ENCODE measurements at regions not wholly inside any gene's neighbourhood (a gene's known extent, or its start where the extent isn't known, plus 50 kb on each side); places are given as distances from the start of the nearest gene placed in this dataset.

DNA sequence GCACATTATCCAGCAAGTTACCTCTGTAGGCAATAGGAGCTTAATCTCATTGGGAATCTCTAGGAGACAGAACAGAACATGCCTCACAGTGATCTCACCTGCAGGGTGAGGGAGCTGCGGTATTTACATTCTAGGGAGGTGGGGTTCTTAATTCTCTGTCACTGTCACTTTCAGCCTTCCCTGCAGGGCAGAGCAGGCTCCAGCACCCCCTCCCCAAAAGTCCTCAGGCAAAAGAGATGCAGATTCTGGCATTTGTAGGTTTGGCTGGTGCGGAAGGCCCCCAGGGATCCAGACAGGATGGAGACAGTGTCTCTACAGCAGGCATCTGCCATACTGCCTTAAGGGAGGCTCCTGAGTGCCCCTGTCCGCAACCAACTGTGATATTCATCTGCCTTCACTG is 166.4 kb upstream of the ATP6AP2 start:
- CTCF ChIA-PET: no interaction called here
- H4K20me1 ChIP-seq (ENCODE audit: control insufficient read depth, insufficient read depth, low read length, poor library complexity, severe bottlenecking): no peaks in the 10 kb centered on the region
- H3K4me3 ChIP-seq (ENCODE audit: control extremely low read depth in 1 of 5, extremely low read depth in 1 of 5, insufficient read depth in 1 of 5, low read depth in 2 of 5, low read length in 4 of 5): no peak overlapping the region
- no peaks in the 10 kb centered on the region for H3K27me3 ChIP-seq (replicated peaks in 1 of 4; ENCODE audit: control extremely low read depth in 1 of 4, control insufficient read depth in 3 of 4, insufficient read depth in 4 of 4, low read length in 3 of 4)
- peaks cover 0 to 5% (median 0%) of the 10 kb centered on the region in 3 donors for H3K9me3 ChIP-seq (ENCODE audit: control extremely low read depth in 1 of 3, control insufficient read depth in 2 of 3, insufficient read depth in 1 of 3, low read length in 2 of 3)
- no peaks in the 10 kb centered on the region for H3K27me3 Mint-ChIP-seq
- no peaks in the 10 kb centered on the region for H3K36me3 ChIP-seq (replicated peaks in 1 of 2; ENCODE audit: control extremely low read depth in 1 of 2, control insufficient read depth in 1 of 2, extremely low read depth in 1 of 2, insufficient read depth in 2 of 2, low read length in 1 of 2)
- no peak overlapping the region for H3K27ac ChIP-seq (ENCODE audit: low read length in 2 of 2)
- H3K4me2 ChIP-seq (replicated peaks; ENCODE audit: low read depth, low read length, poor library complexity, severe bottlenecking): no peak overlapping the region
- no peak overlapping the region for H3K4me3 Mint-ChIP-seq
- DNase-seq: no peak
- ATAC-seq (ENCODE audit: low read depth): no peak
- intact Hi-C loops (cut with micrococcal nuclease): no loop called here
- POLR2A ChIA-PET: no interaction called here
- no peak overlapping the region for H3K27ac Mint-ChIP-seq
- H2AFZ ChIP-seq (ENCODE audit: insufficient read depth, low read depth, low read length, poor library complexity, severe bottlenecking): no peak overlapping the region
- 83% methylated on average over 1 of the region's 3 CpGs for WGBS (ENCODE audit: insufficient coverage)
- no peak overlapping the region for H3K9ac ChIP-seq (ENCODE audit: low read length)
- TF ChIP-seq, protein P1, sequence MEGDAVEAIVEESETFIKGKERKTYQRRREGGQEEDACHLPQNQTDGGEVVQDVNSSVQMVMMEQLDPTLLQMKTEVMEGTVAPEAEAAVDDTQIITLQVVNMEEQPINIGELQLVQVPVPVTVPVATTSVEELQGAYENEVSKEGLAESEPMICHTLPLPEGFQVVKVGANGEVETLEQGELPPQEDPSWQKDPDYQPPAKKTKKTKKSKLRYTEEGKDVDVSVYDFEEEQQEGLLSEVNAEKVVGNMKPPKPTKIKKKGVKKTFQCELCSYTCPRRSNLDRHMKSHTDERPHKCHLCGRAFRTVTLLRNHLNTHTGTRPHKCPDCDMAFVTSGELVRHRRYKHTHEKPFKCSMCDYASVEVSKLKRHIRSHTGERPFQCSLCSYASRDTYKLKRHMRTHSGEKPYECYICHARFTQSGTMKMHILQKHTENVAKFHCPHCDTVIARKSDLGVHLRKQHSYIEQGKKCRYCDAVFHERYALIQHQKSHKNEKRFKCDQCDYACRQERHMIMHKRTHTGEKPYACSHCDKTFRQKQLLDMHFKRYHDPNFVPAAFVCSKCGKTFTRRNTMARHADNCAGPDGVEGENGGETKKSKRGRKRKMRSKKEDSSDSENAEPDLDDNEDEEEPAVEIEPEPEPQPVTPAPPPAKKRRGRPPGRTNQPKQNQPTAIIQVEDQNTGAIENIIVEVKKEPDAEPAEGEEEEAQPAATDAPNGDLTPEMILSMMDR (IDR thresholded peaks at IDR 0.05): no peak
- TF ChIP-seq EZH2 (IDR thresholded peaks at IDR 0.05; ENCODE audit: borderline replicate concordance, insufficient read depth, low read depth, low read length, poor library complexity, severe bottlenecking): no peak
- no peaks in the 10 kb centered on the region for H3K4me1 Mint-ChIP-seq
- H3K9me3 Mint-ChIP-seq (ENCODE audit: insufficient read depth): no peaks in the 10 kb centered on the region
- no peaks in the 10 kb centered on the region for H3K4me1 ChIP-seq (ENCODE audit: control insufficient read depth in 2 of 2, insufficient read depth in 2 of 2, low read length in 2 of 2)
- no peaks in the 10 kb centered on the region for H3K79me2 ChIP-seq (ENCODE audit: control insufficient read depth, insufficient read depth, low read length)

DNA sequence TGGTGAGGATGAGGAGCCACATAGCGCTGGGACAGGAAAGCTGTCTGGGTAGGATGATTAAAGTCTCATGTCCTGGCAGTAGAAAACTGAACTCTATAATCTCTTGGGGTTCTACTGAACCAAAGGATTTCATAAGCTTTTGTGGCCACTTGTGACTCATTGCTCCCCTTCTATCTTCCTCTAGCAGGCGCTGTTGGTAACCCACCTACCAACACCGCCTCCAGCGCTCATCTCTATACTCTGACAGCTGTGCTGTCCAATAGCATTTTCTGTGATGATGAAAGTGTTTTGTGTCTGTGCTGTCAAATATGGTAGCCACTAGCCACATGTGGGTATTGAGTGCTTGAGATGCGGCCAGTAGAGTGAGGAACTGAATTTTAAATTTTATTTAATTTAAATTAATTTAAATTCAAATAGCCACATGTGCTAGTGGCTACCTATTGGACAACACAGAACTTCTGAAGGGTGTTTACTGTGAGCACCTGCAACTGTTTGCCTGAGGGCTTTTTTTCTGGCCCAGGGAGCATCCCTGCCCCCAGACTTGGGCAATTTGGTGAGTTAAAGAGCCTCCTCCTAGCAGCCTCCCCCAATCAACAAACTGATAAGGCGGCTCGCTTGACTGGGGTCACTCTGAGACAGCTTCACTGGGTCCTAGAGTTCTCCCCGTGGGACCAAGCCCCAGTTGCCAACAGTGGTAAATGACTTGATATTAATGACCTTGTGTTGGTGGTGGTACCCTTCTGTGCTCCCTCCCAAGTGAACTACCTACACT is 169.2 kb upstream of the ATP6AP2 start:
- TF ChIP-seq EZH2 (IDR thresholded peaks at IDR 0.05; ENCODE audit: borderline replicate concordance, insufficient read depth, low read depth, low read length, poor library complexity, severe bottlenecking): no peak
- TF ChIP-seq, protein P1 (IDR thresholded peaks at IDR 0.05): no peak
- no peak overlapping the region for H3K27ac ChIP-seq (ENCODE audit: low read length in 2 of 2)
- Mint-ChIP-seq H3K4me1 (peaks cover 3% of the 10 kb centered on the region), H3K27ac (no peak overlapping the region), H3K27me3 (no peaks in the 10 kb centered on the region), H3K4me3 (no peak overlapping the region), H3K9me3 (ENCODE audit: insufficient read depth) (no peaks in the 10 kb centered on the region)
- no peak overlapping the region for H3K4me3 ChIP-seq (ENCODE audit: control extremely low read depth in 1 of 5, extremely low read depth in 1 of 5, insufficient read depth in 1 of 5, low read depth in 2 of 5, low read length in 4 of 5)
- ChIA-PET POLR2A (no interaction called here), CTCF (no interaction called here)
- no CpG with 5 or more reads among the region's 8 CpGs for WGBS (ENCODE audit: insufficient coverage)
- no peak overlapping the region for H2AFZ ChIP-seq (ENCODE audit: insufficient read depth, low read depth, low read length, poor library complexity, severe bottlenecking)
- ATAC-seq (ENCODE audit: low read depth) (no peak), DNase-seq (no peak)
- peaks cover 0 to 5% (median 0%) of the 10 kb centered on the region in 3 donors for H3K9me3 ChIP-seq (ENCODE audit: control extremely low read depth in 1 of 3, control insufficient read depth in 2 of 3, insufficient read depth in 1 of 3, low read length in 2 of 3)
- intact Hi-C loops (cut with micrococcal nuclease): no loop called here
- no peaks in the 10 kb centered on the region for H3K36me3 ChIP-seq (replicated peaks in 1 of 2; ENCODE audit: control extremely low read depth in 1 of 2, control insufficient read depth in 1 of 2, extremely low read depth in 1 of 2, insufficient read depth in 2 of 2, low read length in 1 of 2)
- no peak overlapping the region for H3K9ac ChIP-seq (ENCODE audit: low read length)
- H3K79me2 ChIP-seq (ENCODE audit: control insufficient read depth, insufficient read depth, low read length): no peaks in the 10 kb centered on the region
- H3K4me2 ChIP-seq (replicated peaks; ENCODE audit: low read depth, low read length, poor library complexity, severe bottlenecking): no peak overlapping the region
- H4K20me1 ChIP-seq (ENCODE audit: control insufficient read depth, insufficient read depth, low read length, poor library complexity, severe bottlenecking): no peaks in the 10 kb centered on the region
- H3K4me1 ChIP-seq (ENCODE audit: control insufficient read depth in 2 of 2, insufficient read depth in 2 of 2, low read length in 2 of 2): peaks cover 3% of the 10 kb centered on the region in 2 donors
- no peaks in the 10 kb centered on the region for H3K27me3 ChIP-seq (replicated peaks in 1 of 4; ENCODE audit: control extremely low read depth in 1 of 4, control insufficient read depth in 3 of 4, insufficient read depth in 4 of 4, low read length in 3 of 4)
